NCI-H510A (cell line): ENCODE measurements at regions not wholly inside any gene's neighbourhood (a gene's known extent, or its start where the extent isn't known, plus 50 kb on each side); places are given as distances from the start of the nearest gene placed in this dataset.

Experiments used
- DNase-seq: peaks from one replicate; lab custom pipeline; 2025; lab: John Stamatoyannopoulos, UW

GRCh38 chr12:24723759-24724158 is 225.1 kb downstream of the BCAT1 start:
- no peak for DNase-seq

GRCh38 chr12:24721191-24721590 is 227.7 kb downstream of the BCAT1 start:
- DNase-seq: no peak

GRCh38 chr12:24719293-24719721 is 229.6 kb downstream of the BCAT1 start:
- no peak for DNase-seq

- no peak for DNase-seq
Observed at GRCh38 chr12:24718617-24719016, 230.3 kb downstream of the BCAT1 start.

- DNase-seq: no peak
Observed at GRCh38 chr12:24714237-24714636, 234.7 kb downstream of the BCAT1 start.

GRCh38 chr12:24711056-24712008 is 237.6 kb downstream of the BCAT1 start:
- DNase-seq: no peak

- DNase-seq: no peak
Observed at GRCh38 chr12:24709216-24709615, 239.7 kb downstream of the BCAT1 start.

- DNase-seq: no peak
Observed at GRCh38 chr12:24708718-24709117, 240.2 kb downstream of the BCAT1 start.

GRCh38 chr12:24708043-24708442 is 240.9 kb downstream of the BCAT1 start:
- no peak for DNase-seq

GRCh38 chr12:24707334-24707733 is 241.6 kb downstream of the BCAT1 start:
- no peak for DNase-seq

- no peak for DNase-seq
Observed at GRCh38 chr12:24705741-24706358, 243.1 kb downstream of the BCAT1 start.

- DNase-seq: no peak
Observed at GRCh38 chr12:24705216-24705615, 243.7 kb downstream of the BCAT1 start.

GRCh38 chr12:24701343-24701742 is 247.6 kb downstream of the BCAT1 start:
- no peak for DNase-seq

- DNase-seq: no peak
Observed at GRCh38 chr12:24698972-24699371, 249.9 kb downstream of the BCAT1 start.

- DNase-seq: no peak
Observed at GRCh38 chr12:24697769-24698168, 251.1 kb downstream of the BCAT1 start.

GRCh38 chr12:24697295-24697694 is 251.6 kb downstream of the BCAT1 start:
- DNase-seq: no peak

GRCh38 chr12:24696800-24697199 is 252.1 kb downstream of the BCAT1 start:
- DNase-seq: no peak

- DNase-seq: no peak
Observed at GRCh38 chr12:24695657-24696329, 253.1 kb downstream of the BCAT1 start.

GRCh38 chr12:24695103-24695502 is 253.8 kb downstream of the BCAT1 start:
- no peak for DNase-seq

- DNase-seq: no peak
Observed at GRCh38 chr12:24688601-24689000, 260.3 kb downstream of the BCAT1 start.

GRCh38 chr12:24681570-24681969 is 267.3 kb downstream of the BCAT1 start:
- no peak for DNase-seq

- DNase-seq: no peak
Observed at GRCh38 chr12:24679126-24679525, 269.8 kb downstream of the BCAT1 start.

GRCh38 chr12:24678436-24678835 is 270.5 kb downstream of the BCAT1 start:
- no peak for DNase-seq
